ENCODE measurements at regions not wholly inside any gene's neighbourhood (a gene's known extent, or its start where the extent isn't known, plus 50 kb on each side); places are given as distances from the start of the nearest gene placed in this dataset.

DNA sequence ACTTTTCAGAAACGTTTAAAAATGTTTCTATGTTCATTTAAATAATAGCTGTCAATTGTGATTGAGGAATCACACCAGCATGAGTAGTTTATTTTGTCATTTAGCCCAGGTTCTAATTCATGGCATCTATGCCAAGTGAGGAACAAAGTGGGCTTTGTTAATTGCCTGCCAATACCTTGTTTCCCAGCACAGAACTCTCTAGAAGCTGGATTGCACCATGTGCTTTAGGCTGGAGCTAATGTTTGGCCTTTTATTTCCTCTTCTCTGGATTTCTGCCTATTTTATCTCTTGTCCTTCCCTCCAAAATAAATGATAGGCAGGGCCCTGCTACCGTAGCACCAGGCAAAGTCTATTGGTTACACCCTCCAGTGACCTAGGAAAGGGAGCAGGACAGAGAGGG lies 109.9 kb upstream of the ITGB1 start:
- WGBS, 2 experiments (ENCODE audit: extremely low coverage in 1 of 2, insufficient coverage in 1 of 2, insufficient read length in 1 of 2, insufficient replicate concordance in 2 of 2, low coverage in 1 of 2, low lambda C conversion rate in 2 of 2, missing lambda C conversion rate in 1 of 2): 82% methylated on average over 2 of the region's 2 CpGs; no CpG with 5 or more reads in 1 of the 2 experiments
- no peaks in the 10 kb centered on the region for H3K79me2 ChIP-seq (ENCODE audit: control insufficient read depth in 1 of 2, insufficient read depth in 2 of 2, low read length in 2 of 2)
- no peak overlapping the region for H2BK12ac ChIP-seq (ENCODE audit: low read depth, low read length)
- no peak overlapping the region for H3K4me3 ChIP-seq (ENCODE audit: extremely low read depth in 1 of 4, insufficient read depth in 2 of 4, low read depth in 3 of 4, low read length in 4 of 4)
- H3K4me1 ChIP-seq (replicated peaks in 1 of 4; ENCODE audit: control insufficient read depth in 3 of 4, insufficient read depth in 4 of 4, low read length in 3 of 4): no peaks in the 10 kb centered on the region
- no peaks in the 10 kb centered on the region for H3K36me3 ChIP-seq (ENCODE audit: control insufficient read depth in 2 of 4, insufficient read depth in 4 of 4, low read length in 3 of 4)
- no peaks in the 10 kb centered on the region for H3K27me3 ChIP-seq (replicated peaks in 1 of 4; ENCODE audit: control insufficient read depth in 3 of 4, extremely low read depth in 1 of 4, insufficient read depth in 3 of 4, low read length in 3 of 4)
- H2BK120ac ChIP-seq (replicated peaks; ENCODE audit: low read depth, low read length): no peak overlapping the region
- H3K4ac ChIP-seq (replicated peaks; ENCODE audit: insufficient read length, low read depth, low read length): no peak overlapping the region
- TF ChIP-seq MAFK (IDR thresholded peaks at IDR 0.05; ENCODE audit: low read depth, low read length) (no peak), RXRA (IDR thresholded peaks at IDR 0.05; ENCODE audit: insufficient read depth, low read depth, low read length) (no peak), TAF1 (IDR thresholded peaks at IDR 0.05; ENCODE audit: low read depth, low read length) (no peak), RAD21 (IDR thresholded peaks at IDR 0.05 in 1 of 2, conservative IDR thresholded peaks at IDR 0.05 in 1 of 2; ENCODE audit: low read depth in 2 of 2, low read length in 2 of 2) (no peak), CTBP2 (IDR thresholded peaks at IDR 0.05; ENCODE audit: borderline replicate concordance, insufficient read depth, insufficient read length, low read length) (no peak), NANOG (IDR thresholded peaks at IDR 0.05; ENCODE audit: insufficient read depth, low read depth, low read length, poor library complexity, severe bottlenecking) (no peak), BACH1 (IDR thresholded peaks at IDR 0.05; ENCODE audit: low read length) (no peak), PHF8 (conservative IDR thresholded peaks at IDR 0.05; ENCODE audit: low read depth, low read length) (no peak), TEAD4 (IDR thresholded peaks at IDR 0.05; ENCODE audit: low read depth, low read length) (no peak), HDAC6 (IDR thresholded peaks at IDR 0.05; ENCODE audit: low read depth, low read length) (no peak)
- H3K23ac ChIP-seq (ENCODE audit: insufficient read length): no peak overlapping the region
- no peaks in the 10 kb centered on the region for H4K20me1 ChIP-seq (replicated peaks in 1 of 2; ENCODE audit: control insufficient read depth in 1 of 2, insufficient read depth in 2 of 2, low read length in 2 of 2)
- H2BK20ac ChIP-seq (ENCODE audit: low read length): no peak overlapping the region
- no peaks in the 10 kb centered on the region for H3K79me1 ChIP-seq (ENCODE audit: low read depth, low read length)
- H2BK15ac ChIP-seq (ENCODE audit: low read length): no peak overlapping the region
- no peaks in the 10 kb centered on the region for H3K9me3 ChIP-seq (ENCODE audit: insufficient read depth in 2 of 2, low read depth in 1 of 2, low read length in 1 of 2)
- H3K9ac ChIP-seq (replicated peaks in 1 of 4; ENCODE audit: extremely low read depth in 1 of 4, low read depth in 3 of 4, low read length in 3 of 4): no peak overlapping the region
- no peak overlapping the region for H3K18ac ChIP-seq (ENCODE audit: extremely low read depth, low read length)
- no peak overlapping the region for H2AK5ac ChIP-seq (ENCODE audit: low read depth, low read length)
- H4K91ac ChIP-seq (replicated peaks; ENCODE audit: insufficient read length, low read length): no peak overlapping the region
- ChIA-PET POLR2A (ENCODE audit: partially characterized antibody) (interaction anchor here (1.3 kb wide), 1 partner anchor 28 kb away, joined by 3 read pairs; no protein-coding TSS in a partner anchor), CTCF (ENCODE audit: partially characterized antibody) (interaction anchor here (1.4 to 2.7 kb wide), 7 partner anchors 8 to 85 kb away, joined by 4 to 19 read pairs (median 7); no protein-coding TSS in a partner anchor)
- H3K14ac ChIP-seq (ENCODE audit: insufficient read length): no peak overlapping the region
- H3K23me2 ChIP-seq (ENCODE audit: low read depth, low read length): no peaks in the 10 kb centered on the region
- no peak overlapping the region for H4K8ac ChIP-seq (ENCODE audit: extremely low read depth, insufficient read depth, low read length)
- no peak overlapping the region for H4K5ac ChIP-seq (ENCODE audit: insufficient read length, low read depth, low read length)
- no peak overlapping the region for H3K56ac ChIP-seq (replicated peaks; ENCODE audit: insufficient read length, low read depth, low read length)
- DNase-seq (ENCODE audit: low read depth in 1 of 2, low spot score in 2 of 2) (no peak), FAIRE-seq (no peak)
- H2BK5ac ChIP-seq (ENCODE audit: low read depth, low read length): no peak overlapping the region
- no peak overlapping the region for H3K4me2 ChIP-seq (ENCODE audit: insufficient read depth in 1 of 2, low read depth in 2 of 2, low read length in 2 of 2)
- H3K27ac ChIP-seq (ENCODE audit: low read depth, low read length): no peak overlapping the region
- H2AFZ ChIP-seq (ENCODE audit: low read length): no peak overlapping the region

Data from H1 (cell line).